ENCODE measurements at regions not wholly inside any gene's neighbourhood (a gene's known extent, or its start where the extent isn't known, plus 50 kb on each side); places are given as distances from the start of the nearest gene placed in this dataset.

DNA sequence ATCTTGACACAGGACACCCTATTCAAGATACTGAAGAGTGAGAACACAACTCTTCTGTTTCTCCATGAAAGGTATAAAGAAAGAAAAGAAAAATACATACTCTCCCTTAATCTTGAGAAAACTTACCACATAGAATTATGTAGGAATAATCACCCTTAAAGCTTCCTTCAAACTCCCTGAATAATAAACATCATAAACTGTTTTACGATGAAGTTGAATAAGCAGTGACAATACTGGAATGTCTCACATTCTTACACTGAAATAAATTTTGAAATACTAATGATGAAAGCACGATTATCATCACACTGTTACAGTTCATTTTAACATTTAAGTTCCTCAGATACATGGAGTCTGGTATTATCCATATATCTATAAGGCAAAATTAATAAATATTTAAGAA lies 306.2 kb downstream of the IPMK start:
- no peak for TF ChIP-seq ESRRA (CRISPR knock-in tag; IDR thresholded peaks at IDR 0.05; ENCODE audit: low read depth)
- TF ChIP-seq, protein P1, sequence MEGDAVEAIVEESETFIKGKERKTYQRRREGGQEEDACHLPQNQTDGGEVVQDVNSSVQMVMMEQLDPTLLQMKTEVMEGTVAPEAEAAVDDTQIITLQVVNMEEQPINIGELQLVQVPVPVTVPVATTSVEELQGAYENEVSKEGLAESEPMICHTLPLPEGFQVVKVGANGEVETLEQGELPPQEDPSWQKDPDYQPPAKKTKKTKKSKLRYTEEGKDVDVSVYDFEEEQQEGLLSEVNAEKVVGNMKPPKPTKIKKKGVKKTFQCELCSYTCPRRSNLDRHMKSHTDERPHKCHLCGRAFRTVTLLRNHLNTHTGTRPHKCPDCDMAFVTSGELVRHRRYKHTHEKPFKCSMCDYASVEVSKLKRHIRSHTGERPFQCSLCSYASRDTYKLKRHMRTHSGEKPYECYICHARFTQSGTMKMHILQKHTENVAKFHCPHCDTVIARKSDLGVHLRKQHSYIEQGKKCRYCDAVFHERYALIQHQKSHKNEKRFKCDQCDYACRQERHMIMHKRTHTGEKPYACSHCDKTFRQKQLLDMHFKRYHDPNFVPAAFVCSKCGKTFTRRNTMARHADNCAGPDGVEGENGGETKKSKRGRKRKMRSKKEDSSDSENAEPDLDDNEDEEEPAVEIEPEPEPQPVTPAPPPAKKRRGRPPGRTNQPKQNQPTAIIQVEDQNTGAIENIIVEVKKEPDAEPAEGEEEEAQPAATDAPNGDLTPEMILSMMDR (CRISPR knock-in tag; IDR thresholded peaks at IDR 0.05): no peak
- no peak for TF ChIP-seq NCOA2 (CRISPR knock-in tag; IDR thresholded peaks at IDR 0.05)
- no peak for TF ChIP-seq XBP1 (CRISPR knock-in tag; IDR thresholded peaks at IDR 0.05)
- no peak for TF ChIP-seq KIAA2018 (CRISPR knock-in tag; IDR thresholded peaks at IDR 0.05; ENCODE audit: borderline replicate concordance)

Measured in HepG2 (cell line).